Effector CD8-positive, alpha-beta T cell (primary cell): ENCODE measurements at regions not wholly inside any gene's neighbourhood (a gene's known extent, or its start where the extent isn't known, plus 50 kb on each side); places are given as distances from the start of the nearest gene placed in this dataset.

Experiments used
- DNase-seq: peaks from one replicate; lab custom pipeline; 2025; lab: John Stamatoyannopoulos, UW

- no peak for DNase-seq
Measured at GRCh38 chr6:33967966-33968724, 164.3 kb upstream of the MLN start.

DNA sequence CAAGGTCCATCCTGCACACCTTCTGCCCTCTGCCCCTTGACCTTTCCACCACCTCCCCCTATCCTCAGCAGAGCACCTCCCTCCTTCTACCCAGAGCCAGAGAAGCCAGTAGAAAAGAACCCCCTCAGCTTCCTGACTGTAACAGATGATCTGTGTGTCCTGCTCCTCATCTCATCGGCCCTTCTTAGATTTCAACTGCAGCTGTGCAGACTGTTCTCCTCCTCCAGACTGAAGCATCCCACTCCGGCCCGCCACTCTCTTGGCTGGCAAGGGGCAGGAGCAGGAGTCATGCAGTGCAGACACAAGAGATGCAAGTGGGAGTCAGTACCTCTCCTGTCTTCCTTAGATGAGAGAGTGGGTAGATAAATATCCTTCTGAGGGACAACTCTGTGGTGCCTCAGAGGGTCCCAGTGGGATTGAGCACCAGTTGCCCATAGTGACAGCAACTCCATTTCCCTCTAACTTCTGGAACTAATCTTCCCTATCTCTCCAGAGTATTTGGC lies 163.5 kb upstream of the MLN start:
- DNase-seq = no peak

DNA sequence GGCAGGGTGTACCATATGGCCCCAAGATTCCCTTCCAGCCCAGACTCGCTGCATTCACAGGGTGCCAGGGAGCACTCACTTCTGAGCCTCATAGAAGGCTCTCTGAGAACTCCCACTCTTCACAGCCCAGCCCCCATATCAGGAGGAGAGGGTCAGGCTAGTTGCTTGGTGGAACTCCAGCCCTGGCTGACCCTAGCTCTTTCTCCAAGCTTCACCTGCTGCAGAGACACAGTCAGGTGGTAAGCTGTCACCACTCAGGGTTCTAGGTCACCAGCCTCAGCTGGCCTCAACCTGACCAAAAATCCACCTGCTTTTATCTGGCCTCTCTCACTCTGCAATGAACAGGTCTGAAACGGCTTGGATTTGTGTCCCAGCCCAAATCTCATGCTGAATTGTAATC lies 162.7 kb upstream of the MLN start:
- no peak for DNase-seq

- DNase-seq = no peak
Measured at GRCh38 chr6:33965766-33966165, 162.0 kb upstream of the MLN start.

DNA sequence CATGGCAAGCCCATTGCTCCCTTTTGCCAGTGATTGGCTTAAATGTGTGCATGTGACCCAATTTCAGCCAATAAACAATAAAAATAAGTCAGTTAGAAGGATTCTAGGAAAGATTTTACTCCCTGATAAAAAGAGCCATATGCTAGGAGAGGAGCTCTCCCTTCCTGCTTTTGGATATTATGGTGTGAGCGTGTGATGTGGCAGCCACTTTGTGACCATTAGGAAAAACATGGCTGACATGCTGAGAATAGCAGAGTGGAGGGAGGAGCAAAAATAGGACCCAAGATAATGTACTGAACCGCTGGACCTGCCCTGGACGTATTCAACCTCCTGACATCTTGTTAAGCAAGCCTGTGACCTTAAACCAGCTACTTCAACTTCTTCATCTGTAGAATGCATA lies 160.6 kb upstream of the MLN start:
- no peak for DNase-seq

DNA sequence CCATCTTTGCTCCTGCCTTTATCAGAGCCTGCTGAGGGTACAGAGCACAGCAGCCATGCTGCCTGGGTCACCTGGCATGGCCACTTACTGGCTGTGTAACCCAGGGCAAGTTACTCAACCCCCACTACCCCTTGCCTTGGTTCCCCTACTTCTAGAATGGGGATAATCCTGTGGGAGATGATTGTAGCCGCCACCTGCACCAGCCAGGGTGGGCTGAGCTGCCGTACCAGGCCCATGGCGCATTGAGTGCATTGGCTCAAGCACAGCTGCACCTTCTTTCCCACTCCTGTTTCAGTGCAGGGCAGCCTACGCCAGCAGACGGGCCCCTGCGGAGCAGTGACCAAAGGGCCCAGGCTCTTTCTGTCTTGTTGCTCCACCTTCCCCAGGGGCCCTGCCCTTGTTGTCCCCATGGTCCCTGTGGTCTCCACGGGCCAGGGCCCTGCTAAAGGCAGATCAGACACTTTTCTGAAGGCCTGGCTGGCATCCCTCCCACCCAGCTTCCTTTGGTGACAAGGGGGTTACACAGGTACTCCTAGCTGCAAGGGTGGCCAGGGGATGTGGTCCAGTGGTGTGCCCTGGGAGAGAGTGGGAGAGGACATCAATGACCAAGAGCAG lies 159.4 kb upstream of the MLN start:
- no peak for DNase-seq

GRCh38 chr6:33962246-33963027 lies 158.6 kb upstream of the MLN start:
- no peak for DNase-seq

DNA sequence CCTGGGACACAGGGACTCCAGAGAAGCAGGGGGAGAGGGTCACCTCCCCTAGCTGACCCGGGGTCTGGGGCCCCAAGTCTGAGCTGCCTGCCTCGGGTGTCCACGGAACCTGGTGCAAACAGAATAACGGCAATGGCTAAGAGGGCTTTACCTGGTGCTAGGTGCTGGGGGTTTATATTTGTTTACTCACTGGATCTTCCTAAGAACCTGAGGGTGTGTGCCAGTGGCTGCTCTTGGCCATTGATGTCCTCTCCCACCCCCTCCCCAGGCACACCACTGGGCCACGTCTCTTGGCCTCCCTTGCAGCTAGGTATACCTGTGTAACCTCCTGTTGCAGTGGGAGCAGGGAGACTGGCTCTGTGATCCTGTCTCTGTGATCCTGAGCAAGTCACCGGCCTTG lies 157.9 kb upstream of the MLN start:
- no peak for DNase-seq

- DNase-seq = no peak
Measured at GRCh38 chr6:33960345-33961313, 156.8 kb upstream of the MLN start.

DNA sequence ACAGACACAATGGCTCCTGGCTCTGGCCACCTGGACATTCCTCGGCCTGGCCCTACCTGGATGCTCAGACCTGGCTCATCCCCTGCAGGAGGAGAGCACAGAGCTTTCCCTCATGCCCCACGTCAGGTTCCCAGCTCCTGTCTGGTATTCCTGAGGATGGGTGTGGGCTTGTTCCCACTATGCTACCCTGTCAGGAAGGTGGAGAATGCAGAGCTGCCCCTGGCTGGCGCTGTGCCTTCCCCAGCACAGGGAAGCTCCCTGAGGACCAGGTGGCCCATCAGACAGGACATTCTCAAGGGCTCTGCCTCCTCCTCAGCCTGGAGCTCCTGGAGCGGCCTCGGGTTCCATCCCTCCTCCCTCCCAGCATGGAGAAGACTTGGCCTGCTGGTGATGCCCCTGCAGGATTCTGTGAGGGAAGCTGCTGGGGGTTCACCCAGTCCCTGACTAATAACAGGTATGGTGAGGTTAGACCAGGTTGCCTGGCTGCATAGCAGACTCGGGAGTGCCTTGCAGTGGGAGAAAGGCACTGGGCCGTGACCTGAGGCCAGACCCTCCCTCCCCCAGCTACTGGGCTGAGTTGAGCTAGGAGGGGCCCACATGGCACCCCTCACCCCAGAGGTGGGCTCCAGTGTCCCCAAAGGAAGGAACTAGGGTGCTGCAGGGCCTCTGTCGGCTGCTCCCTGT lies 156.0 kb upstream of the MLN start:
- DNase-seq = no peak

GRCh38 chr6:33959329-33959651 lies 155.5 kb upstream of the MLN start:
- no peak for DNase-seq

- DNase-seq = no peak
Measured at GRCh38 chr6:33958526-33959328, 154.9 kb upstream of the MLN start.

DNA sequence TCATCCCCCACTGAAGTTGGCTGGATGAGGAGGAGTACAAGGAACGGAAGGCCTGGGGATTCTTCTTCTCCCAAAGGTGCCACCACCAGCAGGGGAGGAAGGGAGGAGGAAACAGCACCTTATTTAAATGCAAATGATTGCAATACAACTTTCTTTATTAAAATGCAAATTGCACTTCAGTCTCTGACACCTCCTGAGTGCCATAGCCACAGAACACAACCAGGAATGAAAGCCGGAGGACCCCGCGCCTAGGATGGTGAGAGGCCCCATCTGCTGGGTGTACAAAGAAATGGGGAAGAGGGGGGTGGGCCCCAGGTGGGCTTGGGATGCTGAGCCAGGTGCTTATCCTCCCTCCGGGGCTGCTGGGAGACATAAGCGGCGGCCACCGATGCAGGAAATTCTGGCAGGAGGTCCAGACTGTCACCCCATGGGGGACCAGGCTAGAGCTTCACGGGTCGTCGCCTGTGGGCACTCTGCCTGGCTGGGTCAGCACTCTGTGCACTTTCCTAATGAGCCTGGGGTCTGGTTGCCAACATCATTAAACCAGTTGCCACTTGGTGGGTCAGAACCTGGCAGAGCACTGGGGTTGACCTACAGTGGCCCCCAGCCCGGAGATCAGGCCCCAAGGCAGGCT lies 154.2 kb upstream of the MLN start:
- no peak for DNase-seq

- no peak for DNase-seq
Measured at GRCh38 chr6:33957131-33957891, 153.5 kb upstream of the MLN start.

- no peak for DNase-seq
Measured at GRCh38 chr6:33956206-33956605, 152.4 kb upstream of the MLN start.

- DNase-seq = no peak
Measured at GRCh38 chr6:33955566-33955965, 151.8 kb upstream of the MLN start.

- DNase-seq = no peak
Measured at GRCh38 chr6:33954453-33954852, 150.7 kb upstream of the MLN start.

DNA sequence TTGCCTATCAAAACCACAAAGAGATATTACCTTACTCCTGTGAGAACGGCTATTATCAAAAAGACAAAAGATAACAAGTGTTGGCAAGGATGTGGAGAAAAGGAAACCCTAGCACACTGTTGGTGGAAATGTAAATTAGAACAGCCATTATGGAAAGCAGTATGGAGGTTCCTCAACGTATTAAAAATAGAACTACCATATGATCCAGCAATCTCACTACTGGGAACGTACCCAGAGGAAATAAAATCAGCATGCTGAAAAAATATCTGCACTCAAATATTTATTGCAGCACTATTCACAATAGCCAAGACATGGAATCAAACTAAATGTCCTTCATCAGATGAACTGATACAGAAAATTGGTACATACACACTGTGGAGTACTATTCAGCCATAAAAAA lies 149.4 kb upstream of the MLN start:
- no peak for DNase-seq

DNA sequence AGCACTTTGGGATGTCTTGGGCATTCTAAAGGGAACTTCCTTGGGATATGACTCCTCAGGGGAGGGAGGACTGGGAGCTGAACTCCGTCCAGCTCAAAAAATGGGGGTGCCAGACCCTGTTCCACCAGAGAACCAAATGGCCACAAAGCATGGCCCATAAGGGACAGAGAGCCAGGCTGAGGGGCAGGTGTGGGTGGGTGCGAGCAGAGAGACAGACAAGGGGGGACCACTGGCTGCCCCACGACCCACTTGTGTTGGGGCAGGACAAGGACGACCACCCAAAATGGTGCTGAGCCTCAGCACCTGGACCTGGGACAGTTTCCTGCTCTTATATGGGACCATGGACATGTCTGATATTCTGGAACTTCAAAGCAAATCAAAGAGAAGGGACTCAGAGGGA lies 148.2 kb upstream of the MLN start:
- no peak for DNase-seq
